ENCODE measurements at regions not wholly inside any gene's neighbourhood (a gene's known extent, or its start where the extent isn't known, plus 50 kb on each side); places are given as distances from the start of the nearest gene placed in this dataset.

DNA sequence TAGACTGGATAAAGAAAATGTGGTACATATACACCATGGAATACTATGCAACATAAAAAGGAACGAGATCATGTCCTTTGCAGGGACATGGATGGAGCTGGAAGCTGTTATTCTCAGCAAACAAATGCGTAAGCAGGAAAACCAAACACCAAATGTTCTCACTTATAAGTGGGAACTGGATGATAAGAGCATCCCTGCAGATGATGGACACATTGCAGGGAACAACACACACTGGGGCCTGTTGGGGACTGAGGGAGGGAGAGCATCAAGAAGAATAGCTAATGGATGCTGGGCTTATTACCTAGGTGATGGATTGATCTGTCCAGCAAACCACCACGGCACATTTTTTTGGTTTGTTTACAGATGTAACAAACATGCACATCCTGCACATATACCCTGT lies 470.5 kb upstream of the CITED2 start:
- TF ChIP-seq YY1 (IDR thresholded peaks at IDR 0.05; ENCODE audit: insufficient read depth, insufficient read length) (no peak), SUZ12 (IDR thresholded peaks at IDR 0.05; ENCODE audit: extremely low read depth, insufficient read depth, insufficient read length) (no peak)
